Upper lobe of left lung (tissue), 4 donors: ENCODE measurements at regions not wholly inside any gene's neighbourhood (a gene's known extent, or its start where the extent isn't known, plus 50 kb on each side); places are given as distances from the start of the nearest gene placed in this dataset.

ENCODE experiments used
- EP300 ChIP-seq, 4 donors: sonication (generic); formaldehyde crosslinking; IDR thresholded peaks; one replicate each; pipeline ENCODE4 v1.5.1; 2017; ENCODE audit warnings: antibody characterized with exemption in 4 of 4, control low read depth in 2 of 4
- POLR2A ChIP-seq, 4 donors: fragments of 450-650 bp; IDR thresholded peaks; one replicate each; pipeline ENCODE4 v1.5.1; 2016 to 2017; ENCODE audit warnings: antibody characterized with exemption in 4 of 4, mild to moderate bottlenecking in 2 of 4
- TF ChIP-seq, protein P1 (sequence below), 6 experiments: fragments of 450-650 bp in 4 of 6; fragments of 200-600 bp in 2 of 6; sonication (generic) in 2 of 6; IDR thresholded peaks; one replicate each; pipeline ENCODE4 v1.5.1; 2016 to 2019; ENCODE audit warnings: antibody characterized with exemption in 6 of 6

DNA sequence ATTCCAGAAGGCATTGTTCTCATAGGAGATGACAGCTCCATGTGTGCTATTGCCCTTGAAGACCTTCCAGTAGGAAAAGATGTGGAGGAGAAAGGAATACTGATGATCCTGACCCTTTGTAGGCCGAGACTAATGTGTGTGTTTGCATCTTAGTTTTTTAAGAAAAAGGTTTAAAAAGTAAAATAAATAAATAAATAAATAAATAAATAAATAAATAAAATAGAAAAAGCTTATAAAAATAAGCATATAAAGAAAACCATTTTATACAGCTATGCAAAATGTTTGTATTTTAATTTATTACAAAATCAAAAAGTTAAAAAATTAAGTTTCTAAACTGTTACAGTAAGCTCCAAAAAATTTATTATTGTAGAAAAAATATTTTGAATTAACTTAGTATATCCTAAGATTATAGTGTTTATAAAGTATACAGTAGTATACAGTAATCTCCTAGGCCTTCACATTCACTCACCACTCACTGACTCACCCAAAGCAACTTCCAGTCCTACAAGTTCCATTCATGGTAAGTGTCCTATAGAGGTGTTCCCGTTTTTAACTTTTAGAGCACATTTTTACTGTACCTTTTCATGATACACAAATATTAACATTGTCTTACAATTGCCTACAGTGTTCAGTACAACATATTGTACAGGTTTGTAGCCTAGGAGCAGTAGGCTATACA is 435.2 kb upstream of the SEMA3A start:
- no peak for TF ChIP-seq POLR2A (IDR thresholded peaks at IDR 0.05)
- TF ChIP-seq, protein P1, sequence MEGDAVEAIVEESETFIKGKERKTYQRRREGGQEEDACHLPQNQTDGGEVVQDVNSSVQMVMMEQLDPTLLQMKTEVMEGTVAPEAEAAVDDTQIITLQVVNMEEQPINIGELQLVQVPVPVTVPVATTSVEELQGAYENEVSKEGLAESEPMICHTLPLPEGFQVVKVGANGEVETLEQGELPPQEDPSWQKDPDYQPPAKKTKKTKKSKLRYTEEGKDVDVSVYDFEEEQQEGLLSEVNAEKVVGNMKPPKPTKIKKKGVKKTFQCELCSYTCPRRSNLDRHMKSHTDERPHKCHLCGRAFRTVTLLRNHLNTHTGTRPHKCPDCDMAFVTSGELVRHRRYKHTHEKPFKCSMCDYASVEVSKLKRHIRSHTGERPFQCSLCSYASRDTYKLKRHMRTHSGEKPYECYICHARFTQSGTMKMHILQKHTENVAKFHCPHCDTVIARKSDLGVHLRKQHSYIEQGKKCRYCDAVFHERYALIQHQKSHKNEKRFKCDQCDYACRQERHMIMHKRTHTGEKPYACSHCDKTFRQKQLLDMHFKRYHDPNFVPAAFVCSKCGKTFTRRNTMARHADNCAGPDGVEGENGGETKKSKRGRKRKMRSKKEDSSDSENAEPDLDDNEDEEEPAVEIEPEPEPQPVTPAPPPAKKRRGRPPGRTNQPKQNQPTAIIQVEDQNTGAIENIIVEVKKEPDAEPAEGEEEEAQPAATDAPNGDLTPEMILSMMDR (IDR thresholded peaks at IDR 0.05) = no peak
- TF ChIP-seq EP300 (IDR thresholded peaks at IDR 0.05) = no peak
